ENCODE measurements at regions not wholly inside any gene's neighbourhood (a gene's known extent, or its start where the extent isn't known, plus 50 kb on each side); places are given as distances from the start of the nearest gene placed in this dataset.
A peak's percentile ranks its signal among the peaks of the same experiment; 100 is the strongest.
"Not testable (repeated sequence)": the region's sequence is repeated elsewhere in the genome, so short reads cannot be mapped to it uniquely, and the experiment has no call there.

DNA sequence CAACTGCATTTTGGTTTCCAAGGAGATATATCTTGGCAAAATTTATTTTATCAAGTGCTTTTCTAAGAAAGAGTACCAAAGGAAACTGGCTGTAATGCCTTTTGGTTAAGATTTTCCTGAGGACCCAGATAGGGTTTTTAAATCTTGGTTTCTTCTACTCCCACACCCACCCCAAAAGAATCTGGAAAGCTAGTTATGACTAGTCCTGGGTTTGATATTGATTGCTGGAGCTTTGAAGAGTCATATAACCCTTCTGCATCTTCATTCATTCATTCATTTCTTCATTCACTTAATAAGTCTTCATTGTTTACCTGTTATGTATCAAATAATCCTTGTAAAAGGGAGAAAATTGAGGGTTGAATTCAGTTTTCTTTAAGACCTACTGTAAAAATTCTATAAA, 425.2 kb downstream of the PCNX1 start:
- peak; percentile 62 for DNase-seq

DNA sequence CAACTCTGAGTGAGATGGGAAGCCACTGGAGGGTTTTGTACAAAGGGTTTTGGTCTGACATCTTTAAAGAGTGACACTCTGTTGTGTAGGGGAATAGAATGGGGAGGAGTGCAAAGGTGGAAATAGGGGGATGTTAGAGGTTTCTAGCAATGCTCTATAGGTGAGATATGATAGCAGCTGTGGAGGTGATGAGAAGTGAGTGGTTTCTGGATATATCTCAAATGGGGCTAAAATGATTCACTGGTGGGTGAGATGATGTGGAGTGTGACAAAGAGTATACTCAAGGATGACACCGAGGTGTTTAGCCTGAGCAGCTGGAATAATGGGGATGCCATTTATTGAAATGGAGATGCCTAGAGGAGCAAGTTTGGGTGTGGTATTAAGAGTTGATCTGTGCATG, 426.4 kb downstream of the PCNX1 start:
- DNase-seq: peak; percentile 78

GRCh38 chr14:71336489-71337192, 429.4 kb downstream of the PCNX1 start:
- no peak for DNase-seq

DNA sequence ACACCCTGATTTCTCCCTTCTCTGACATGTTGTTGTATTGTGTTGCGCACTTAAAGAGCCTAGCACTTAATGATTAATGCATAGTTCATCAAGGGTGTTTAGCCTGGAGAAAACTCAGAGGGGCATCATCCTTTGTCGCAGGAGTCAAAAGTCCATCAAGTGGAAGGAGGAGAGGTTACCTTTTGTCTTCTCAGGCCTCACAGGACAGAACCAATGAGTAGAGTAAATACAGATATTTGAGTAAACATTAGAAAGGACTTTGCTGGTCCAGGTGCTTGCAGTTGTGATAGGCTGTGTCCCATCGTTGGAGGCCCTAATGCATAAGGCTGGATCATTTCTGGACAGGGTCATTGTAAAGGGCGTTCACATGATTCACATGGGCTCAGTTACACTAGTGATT, 430.9 kb downstream of the PCNX1 start:
- DNase-seq: no peak

DNA sequence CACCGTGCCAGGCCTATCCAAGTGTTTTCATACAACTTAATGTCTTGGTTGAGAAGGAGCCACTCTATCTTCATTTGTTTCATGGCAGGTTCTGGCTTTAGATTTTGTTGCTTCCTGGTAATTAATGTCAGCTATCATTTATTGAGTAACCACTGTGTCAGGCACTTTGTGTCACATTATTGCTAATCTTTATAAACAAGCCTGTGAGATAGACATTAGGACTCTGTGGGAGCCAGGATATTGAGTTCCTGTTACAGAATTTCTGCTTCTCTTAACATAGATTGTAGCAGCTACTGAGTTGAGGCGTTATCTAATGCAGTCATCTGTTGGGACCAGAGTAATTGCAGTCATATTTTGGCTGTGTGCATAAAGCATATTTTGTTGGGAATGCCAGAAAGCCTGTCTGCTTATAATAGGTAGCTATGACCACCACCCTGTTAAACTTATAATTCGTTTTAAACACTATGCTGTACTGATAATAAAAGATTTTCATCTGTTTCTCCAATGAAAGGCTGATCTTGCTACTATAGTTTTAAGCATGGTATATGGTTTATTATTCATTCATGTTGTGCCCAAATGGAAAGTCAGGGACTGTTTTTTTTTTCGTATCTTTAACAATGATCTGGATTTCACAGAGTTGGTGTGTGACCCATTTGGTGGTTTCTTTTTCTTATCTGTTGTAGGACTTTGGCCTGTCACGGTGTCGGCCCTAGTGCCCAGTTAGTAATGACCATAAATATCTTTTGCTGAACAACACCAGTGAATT, 432.6 kb downstream of the PCNX1 start:
- DNase-seq: no peak

DNA sequence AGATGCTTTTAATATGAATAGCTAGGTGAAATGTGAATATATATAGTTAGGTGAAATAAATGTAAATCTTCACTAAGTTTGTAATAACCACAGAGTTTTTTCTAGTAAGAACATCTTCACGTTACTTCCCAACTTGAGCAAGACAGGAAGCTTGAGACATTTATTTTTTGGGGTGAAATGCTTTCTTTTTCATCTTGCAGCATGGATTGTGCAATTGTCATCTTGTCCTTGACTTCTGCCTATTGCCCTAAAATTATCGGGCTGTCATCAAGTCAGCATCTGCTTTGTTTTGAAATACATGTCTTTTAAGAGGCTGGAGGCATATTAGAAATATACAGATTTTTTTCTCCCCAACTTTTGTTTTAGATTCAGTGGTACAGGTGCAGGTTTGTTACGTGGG, 433.9 kb downstream of the PCNX1 start:
- no peak for DNase-seq

- no peak for DNase-seq
Observed at GRCh38 chr14:71343724-71344123, 436.5 kb downstream of the PCNX1 start.

- no peak for DNase-seq
Observed at GRCh38 chr14:71344506-71344905, 437.2 kb downstream of the PCNX1 start.

DNA sequence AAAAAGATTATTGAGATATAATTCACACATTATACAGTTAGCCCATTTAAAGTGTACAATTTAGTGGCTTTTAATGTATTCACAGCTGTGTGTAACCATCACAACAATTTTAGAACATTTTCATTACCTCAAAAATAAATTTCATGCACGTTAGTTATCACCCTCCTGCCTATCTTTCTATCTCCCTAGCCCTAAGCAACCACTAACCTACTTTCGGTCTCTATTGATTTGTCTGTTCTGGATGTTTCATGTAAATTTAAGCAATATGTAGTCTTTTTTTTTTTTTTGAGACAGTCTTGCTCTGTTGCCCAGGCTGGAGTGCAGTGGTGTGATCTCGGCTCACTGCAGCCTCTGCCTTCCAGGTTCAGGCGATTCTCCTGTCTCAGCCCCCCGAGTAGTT, 439.4 kb downstream of the PCNX1 start:
- DNase-seq: no peak

DNA sequence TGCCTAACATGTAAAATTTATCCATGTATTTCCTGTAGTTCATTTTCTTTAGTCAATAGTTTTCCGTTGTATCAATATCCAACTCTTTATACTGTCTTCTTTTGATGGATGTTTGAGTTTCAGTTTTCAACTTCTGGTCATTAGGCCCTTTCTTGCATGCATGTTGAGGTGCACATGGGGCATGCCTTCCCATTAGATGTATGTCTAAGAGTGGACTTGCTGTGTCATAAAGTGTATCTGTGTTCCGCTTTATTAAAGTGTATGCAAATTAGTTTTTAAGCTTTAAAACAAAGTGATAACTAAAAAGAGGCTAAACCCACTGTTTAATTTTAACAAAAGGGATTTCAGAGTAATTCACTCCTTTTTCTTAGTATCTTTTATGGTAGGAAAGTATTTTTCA, 441.1 kb downstream of the PCNX1 start:
- no peak for DNase-seq

DNA sequence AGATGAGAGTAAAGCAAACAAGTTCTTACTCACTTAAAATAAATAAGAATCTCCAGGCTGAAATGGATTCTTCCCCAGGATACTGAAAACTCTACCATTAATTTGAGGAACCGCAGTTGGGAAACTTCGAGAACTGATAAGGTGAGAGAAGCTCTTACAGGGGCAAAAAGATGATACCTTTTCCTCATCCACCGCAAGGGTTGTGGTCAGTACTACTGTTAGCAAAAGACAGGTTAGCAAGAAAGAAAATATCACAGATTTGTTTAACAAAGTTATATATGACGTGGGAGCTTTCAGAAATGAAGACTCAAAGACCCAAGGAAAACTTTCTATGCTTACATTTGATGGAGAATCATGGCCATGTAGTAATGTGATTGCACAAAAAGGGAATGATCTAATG, 441.6 kb downstream of the PCNX1 start:
- no peak for DNase-seq

- no peak for DNase-seq
Observed at GRCh38 chr14:71354142-71354541, 446.9 kb downstream of the PCNX1 start.

DNA sequence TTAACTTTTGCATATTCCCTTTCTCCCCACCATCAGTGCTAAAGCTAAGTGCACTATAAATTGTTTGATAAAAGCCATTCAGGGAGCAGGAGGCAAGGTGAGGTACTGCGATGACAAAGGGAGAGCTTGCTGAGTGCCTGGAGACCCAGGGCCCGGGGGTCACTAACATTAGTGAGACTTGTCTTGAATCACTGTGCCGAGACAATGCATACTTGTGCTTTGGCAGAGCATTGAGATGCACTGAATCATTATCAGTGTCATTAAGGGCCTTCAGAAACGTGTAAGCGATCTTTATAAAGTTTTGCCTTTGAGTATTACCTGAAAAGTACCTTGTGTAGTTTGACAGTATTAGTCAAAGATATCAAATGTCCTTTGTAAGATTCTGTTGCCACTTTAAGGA, 447.5 kb downstream of the PCNX1 start:
- DNase-seq: no peak

GRCh38 chr14:71355324-71356201, 448.3 kb downstream of the PCNX1 start:
- DNase-seq: no peak

DNA sequence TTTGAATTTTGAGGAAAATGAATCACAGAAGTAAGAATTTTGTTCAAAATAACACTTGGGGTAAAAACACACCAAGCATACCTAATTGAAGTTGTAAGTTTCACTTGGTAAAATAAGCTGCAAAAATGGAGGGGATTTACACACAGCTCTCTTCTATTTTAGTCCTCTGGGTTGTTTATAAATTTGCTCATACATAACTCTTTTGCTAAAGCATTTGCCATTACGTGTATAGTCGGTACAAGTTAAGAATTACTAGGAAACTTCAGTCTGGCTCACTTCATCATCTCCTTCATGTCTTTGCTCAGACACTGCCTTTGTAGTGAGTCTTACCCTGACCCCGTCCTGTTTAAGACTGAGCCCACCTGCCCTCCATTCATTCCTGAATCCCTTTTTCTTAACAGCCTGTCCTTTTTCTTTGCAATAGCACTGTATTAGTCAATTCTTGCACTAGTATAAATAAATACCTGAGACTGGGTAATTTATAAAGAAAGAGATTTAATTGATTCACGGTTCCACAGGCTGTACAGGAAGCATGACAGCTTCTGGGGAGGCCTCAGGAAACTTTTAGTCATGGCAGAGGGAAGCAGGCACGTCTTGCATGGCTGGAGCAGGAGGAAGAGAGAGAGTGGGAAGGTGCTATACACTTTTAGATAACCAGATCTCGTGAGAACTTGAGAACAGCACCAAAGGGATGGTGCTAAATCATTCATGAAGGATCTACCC, 451.1 kb downstream of the PCNX1 start:
- no peak for DNase-seq

DNA sequence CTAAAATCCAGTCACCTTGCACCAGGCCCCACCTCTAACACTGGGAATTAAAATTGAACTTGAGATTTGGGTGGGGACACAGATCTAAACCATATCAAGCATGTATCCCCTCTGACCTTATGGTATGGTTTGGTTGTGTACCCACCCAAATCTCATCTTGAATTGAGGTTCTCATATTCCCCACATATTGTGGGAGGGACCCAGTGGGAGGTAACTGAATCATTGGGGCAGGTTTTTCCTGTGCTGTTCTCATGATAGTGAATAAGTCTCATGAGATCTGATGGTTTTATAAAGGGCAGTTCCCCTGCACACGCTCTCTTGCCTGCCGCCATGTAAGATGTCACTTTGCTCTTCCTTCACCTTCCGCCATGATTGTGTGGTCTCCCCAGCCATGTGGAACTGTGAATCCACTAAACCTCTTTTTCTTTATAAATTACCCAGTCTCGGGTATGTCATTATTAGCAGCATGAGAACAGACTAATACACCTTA, 451.7 kb downstream of the PCNX1 start:
- DNase-seq: not testable (repeated sequence)

- DNase-seq: no peak
Observed at GRCh38 chr14:71359823-71360222, 452.6 kb downstream of the PCNX1 start.

- no peak for DNase-seq
Observed at GRCh38 chr14:71361336-71361735, 454.1 kb downstream of the PCNX1 start.

DNA sequence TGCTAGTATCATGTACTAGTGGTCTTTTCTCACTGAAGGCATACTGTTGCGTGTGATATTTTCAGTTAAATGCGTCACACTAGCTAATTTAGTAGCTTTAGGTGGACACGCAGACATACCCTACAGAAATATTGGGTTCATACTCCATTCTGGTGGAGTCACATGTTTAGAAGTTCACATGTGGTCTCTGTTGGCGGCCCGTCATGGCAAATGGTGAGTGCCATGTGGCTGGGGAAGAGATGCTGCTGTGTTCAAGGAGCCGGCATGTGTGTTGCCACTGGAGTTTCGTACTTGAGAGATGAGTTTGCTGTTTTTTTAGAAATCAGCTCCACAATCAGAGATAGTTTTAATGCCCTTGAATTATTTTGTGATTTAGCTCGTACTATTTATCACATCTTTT, 454.6 kb downstream of the PCNX1 start:
- no peak for DNase-seq

DNA sequence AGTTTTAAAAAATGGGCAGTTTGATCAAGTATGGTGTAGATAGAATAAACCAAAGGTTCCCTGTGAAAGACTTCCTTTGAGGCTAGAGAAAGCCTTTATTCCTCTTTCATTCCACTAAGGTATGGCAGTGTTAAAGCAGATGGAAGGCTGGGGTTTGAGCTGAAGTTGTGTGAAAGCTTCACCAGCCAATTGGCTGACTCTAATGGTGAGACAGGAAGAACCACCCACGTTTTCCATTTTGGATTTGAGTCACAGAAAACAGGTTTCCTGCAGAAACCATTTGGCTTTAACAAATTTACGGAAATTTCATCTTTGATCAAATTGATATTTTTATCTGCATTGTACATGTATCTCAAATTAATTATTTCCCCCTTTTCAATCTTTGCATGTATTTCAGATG, 455.0 kb downstream of the PCNX1 start:
- DNase-seq: peak; percentile 18

DNA sequence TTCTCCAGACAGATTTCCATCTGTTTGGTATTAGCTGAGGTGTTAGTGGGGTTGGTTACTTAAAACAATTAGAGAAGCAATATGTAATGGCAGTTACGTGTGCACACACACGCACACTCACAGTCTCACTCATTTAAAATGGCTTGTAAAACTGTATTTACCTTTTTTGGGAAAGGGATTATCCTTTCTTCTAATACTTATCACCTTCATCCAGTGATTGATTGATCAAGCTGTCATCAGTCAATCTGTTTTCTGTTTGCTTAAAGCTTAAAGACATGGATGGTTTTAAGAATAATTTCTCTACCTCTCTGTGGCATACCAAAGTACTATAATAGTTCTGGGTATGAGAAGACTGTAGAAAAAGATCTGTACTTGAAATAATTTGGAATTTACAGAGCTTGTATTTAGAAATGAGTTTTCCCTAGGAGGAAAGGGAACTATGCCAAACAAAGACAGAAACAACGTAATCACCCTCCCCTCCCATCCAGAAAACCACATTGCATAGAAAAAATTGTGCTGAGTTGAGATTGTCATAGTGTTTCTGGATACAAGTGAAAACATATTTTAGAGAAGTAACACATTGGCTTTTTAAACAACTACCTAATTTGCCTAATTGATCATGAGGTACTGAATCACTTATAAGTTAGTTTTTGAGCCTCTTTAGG, 455.8 kb downstream of the PCNX1 start:
- no peak for DNase-seq

Data from activated CD4-positive, alpha-beta T cell treated with anti-CD3 and anti-CD28 coated beads, Interleukin-10, Interleukin-2, amounts not matched to agents 100 ng/mL and 50 ng/mL, durations not matched to agents 16 hours and 8 hours (primary cell).